Endothelial cell of umbilical vein (primary cell): ENCODE measurements at regions not wholly inside any gene's neighbourhood (a gene's known extent, or its start where the extent isn't known, plus 50 kb on each side); places are given as distances from the start of the nearest gene placed in this dataset.

Experiments used
- BruUV-seq: library from RNA; stranded (reverse); fragments of 400-500 nt; replicated peaks from 2 replicates; lab custom pipeline; 2021; lab: Mats Ljungman, UMichigan
- CTCF ChIA-PET: fragments of 300-600, 350-600 bp; sonication (Branson Sonifier 250); formaldehyde crosslinking; loops from one replicate; lab custom pipeline; 2021; ENCODE audit warnings: antibody characterized with exemption, inconsistent platforms; lab: Charles Lee
- POLR2A ChIA-PET: fragments of 300-600, 350-600 bp; sonication (Branson Sonifier 250); formaldehyde crosslinking; loops from one replicate; lab custom pipeline; 2021; ENCODE audit warnings: antibody characterized with exemption, inconsistent platforms; lab: Charles Lee
- DNase-seq: peaks from one replicate; pipeline ENCODE4 v3.0.0-alpha.2; 2011; ENCODE audit warnings: low read depth, low spot score
- FAIRE-seq: peaks from 2 replicates; lab custom pipeline; 2011; peaks lifted over from hg19 to GRCh38; lab: Jason Lieb, UNC
- H2AFZ ChIP-seq: 2 replicates; pipeline ENCODE4 v1.6.0; 2012; ENCODE audit warnings: low read depth, low read length, control low read depth, inconsistent platforms
- H3K27ac ChIP-seq: 2 replicates; pipeline ENCODE4 v1.5.1; 2011; ENCODE audit warnings: low read depth, mild to moderate bottlenecking, control low read depth, low read length, moderate library complexity; ENCODE audit not compliant: insufficient read depth
- H3K27me3 ChIP-seq, 2 experiments: 2 replicates each; pipeline versions ENCODE4 v1.6.0 to v1.6.1; 2011; ENCODE audit warnings: low read length in 2 of 2, mixed read lengths in 1 of 2; ENCODE audit not compliant: control insufficient read depth in 2 of 2, insufficient read depth in 2 of 2
- H3K36me3 ChIP-seq, 2 experiments: 2 replicates in 1 of 2; 3 replicates in 1 of 2; pipeline ENCODE4 v1.5.1; 2011; ENCODE audit warnings: low read length in 2 of 2, mild to moderate bottlenecking in 1 of 2, moderate library complexity in 1 of 2; ENCODE audit not compliant: control insufficient read depth in 2 of 2, insufficient read depth in 2 of 2; ENCODE audit errors: extremely low read depth in 1 of 2
- H3K4me1 ChIP-seq: 3 replicates; pipeline ENCODE4 v1.5.1; 2011; ENCODE audit warnings: mild to moderate bottlenecking, low read length; ENCODE audit not compliant: control insufficient read depth, insufficient read depth; ENCODE audit errors: extremely low read depth
- H3K4me2 ChIP-seq: 2 replicates; pipeline ENCODE4 v1.6.1; 2011; ENCODE audit warnings: low read length, control low read depth, mixed read lengths; ENCODE audit not compliant: insufficient read depth
- H3K4me3 ChIP-seq, 3 experiments: fragments of 200-600 bp in 1 of 3; sonication (generic), shearing (Covaris generic) in 1 of 3; replicated peaks in 1 of 3; 2 replicates each; pipeline ENCODE4 v1.5.1; 2011 to 2016; ENCODE audit warnings: control low read depth in 3 of 3, low read length in 3 of 3, mild to moderate bottlenecking in 2 of 3, inconsistent platforms in 1 of 3, low read depth in 1 of 3, moderate library complexity in 1 of 3; ENCODE audit not compliant: insufficient read depth in 1 of 3
- H3K79me2 ChIP-seq: 2 replicates; pipeline ENCODE4 v1.6.0; 2012; ENCODE audit warnings: low read length, inconsistent platforms; ENCODE audit not compliant: control insufficient read depth, insufficient read depth
- H3K9ac ChIP-seq: replicated peaks from 2 replicates; pipeline ENCODE3; 2011; ENCODE audit warnings: low read length, control low read depth; ENCODE audit not compliant: insufficient read depth; ENCODE audit errors: extremely low read depth
- H3K9me1 ChIP-seq: replicated peaks from 3 replicates; pipeline ENCODE4 v1.6.0; 2011; ENCODE audit warnings: mild to moderate bottlenecking, low read length; ENCODE audit not compliant: control insufficient read depth, insufficient read depth; ENCODE audit errors: extremely low read depth
- H3K9me3 ChIP-seq: replicated peaks from 2 replicates; pipeline ENCODE4 v1.5.1; 2012; ENCODE audit warnings: low read length, inconsistent platforms; ENCODE audit not compliant: control insufficient read depth, insufficient read depth
- H4K20me1 ChIP-seq: replicated peaks from 2 replicates; pipeline ENCODE3; 2011; ENCODE audit warnings: mild to moderate bottlenecking, low read length; ENCODE audit not compliant: control insufficient read depth, insufficient read depth; ENCODE audit errors: extremely low read depth
- CTCF ChIP-seq, 2 donors: IDR thresholded peaks; 1 replicate in 1 of 2; 2 replicates in 1 of 2; pipeline ENCODE4 v1.5.1; 2011; ENCODE audit warnings: low read length in 2 of 2, mild to moderate bottlenecking in 2 of 2, moderate library complexity in 2 of 2, control low read depth in 1 of 2, inconsistent platforms in 1 of 2, low read depth in 1 of 2; ENCODE audit not compliant: insufficient read depth in 1 of 2; ENCODE audit errors: extremely low read depth in 1 of 2
- EZH2 ChIP-seq: IDR thresholded peaks from 2 replicates; pipeline ENCODE4 v1.6.1; 2012; ENCODE audit warnings: borderline replicate concordance, low read depth, mild to moderate bottlenecking, moderate library complexity, low read length, inconsistent platforms; ENCODE audit not compliant: severe bottlenecking
- FOS ChIP-seq: IDR thresholded peaks from 2 replicates; pipeline ENCODE4 v1.6.1; 2011; ENCODE audit warnings: mild to moderate bottlenecking, low read length, moderate library complexity, borderline replicate concordance; ENCODE audit not compliant: insufficient read depth
- GATA2 ChIP-seq: IDR thresholded peaks from 2 replicates; pipeline ENCODE4 v1.7.0; 2011; ENCODE audit warnings: low read depth, mild to moderate bottlenecking, moderate library complexity, mixed read lengths, low read length; ENCODE audit not compliant: insufficient read length, insufficient read depth
- JUN ChIP-seq: IDR thresholded peaks from 2 replicates; pipeline ENCODE4 v1.6.1; 2011; ENCODE audit warnings: borderline replicate concordance, low read depth; ENCODE audit not compliant: insufficient read length, insufficient read depth
- MAX ChIP-seq: IDR thresholded peaks from 2 replicates; pipeline ENCODE4 v1.6.1; 2011; ENCODE audit not compliant: insufficient read depth, insufficient read length
- MYC ChIP-seq: IDR thresholded peaks from one replicate; pipeline ENCODE4 v1.6.1; 2011; ENCODE audit warnings: mild to moderate bottlenecking, low read depth, low read length
- POLR2A ChIP-seq: IDR thresholded peaks from 2 replicates; pipeline ENCODE4 v1.6.1; 2012; ENCODE audit warnings: low read depth, mild to moderate bottlenecking, control low read depth, low read length
- POLR2AphosphoS5 ChIP-seq: IDR thresholded peaks from 2 replicates; pipeline ENCODE4 v1.6.1; 2012; ENCODE audit warnings: low read depth, mild to moderate bottlenecking, control low read depth, low read length, moderate library complexity; ENCODE audit not compliant: insufficient read depth
- dilution Hi-C: fragments of 300-500 bp; cut with MboI; formaldehyde crosslinking; loops from one replicate; pipeline ENCODE4 v1.15.0; 2019; ENCODE audit warnings: low sequenced_read_pairs; ENCODE audit not compliant: extremely low pct_ligation_motif_present
- intact Hi-C: fragments of 100-400 bp; cut with micrococcal nuclease; formaldehyde crosslinking; loops from one replicate; pipeline ENCODE4 v1.10.0; 2022

- no TSS peak for BruUV-seq
- dilution Hi-C loops (no loop called here), intact Hi-C loops (no loop called here)
- Histone ChIP-seq H3K27ac (no peak overlapping the region), H3K9me1 (no peaks in the 10 kb centered on the region), H3K4me3 (no peak overlapping the region), H4K20me1 (no peaks in the 10 kb centered on the region), H3K79me2 (no peaks in the 10 kb centered on the region), H3K9me3 (no peaks in the 10 kb centered on the region), H3K9ac (no peak overlapping the region), H3K4me1 (peaks cover 11% of the 10 kb centered on the region), H3K4me2 (no peak overlapping the region), H3K27me3 (no peaks in the 10 kb centered on the region), H3K36me3 (no peaks in the 10 kb centered on the region), H2AFZ (no peak overlapping the region)
- FAIRE-seq = no peak
- no peak for DNase-seq
- ChIA-PET CTCF (interaction anchor here (0.6 to 1.5 kb wide), 2 partner anchors 12 to 16 kb away, joined by 3 read pairs; no protein-coding TSS in a partner anchor), POLR2A (no interaction called here)
- TF ChIP-seq POLR2A (no peak), EZH2 (no peak), MAX (no peak), GATA2 (no peak), FOS (no peak), POLR2AphosphoS5 (no peak), JUN (no peak), MYC (no peak), CTCF (IDR thresholded peaks at IDR 0.05; ENCODE audit: extremely low read depth in 1 of 2, insufficient read depth in 1 of 2, low read depth in 1 of 2, low read length in 2 of 2) (no peak)
Measured at GRCh38 chr18:22690556-22690955, 242.6 kb upstream of the RBBP8 start.
